ENCODE measurements at regions not wholly inside any gene's neighbourhood (a gene's known extent, or its start where the extent isn't known, plus 50 kb on each side); places are given as distances from the start of the nearest gene placed in this dataset.

GRCh38 chr3:146854523-146854922, 249.4 kb upstream of the PLSCR5 start:
- DNase-seq: no peak
- no peak overlapping the region for H3K27ac ChIP-seq (ENCODE audit: low read length, poor library complexity, severe bottlenecking)

GRCh38 chr3:146851665-146852064, 246.5 kb upstream of the PLSCR5 start:
- H3K27me3 ChIP-seq (ENCODE audit: control insufficient read depth in 1 of 2, insufficient read depth in 1 of 2, low read length in 2 of 2): no peaks in the 10 kb centered on the region
- H3K36me3 ChIP-seq (ENCODE audit: control insufficient read depth in 1 of 2, insufficient read depth in 2 of 2, low read depth in 1 of 2, low read length in 2 of 2): no peaks in the 10 kb centered on the region
- no peak overlapping the region for H2BK12ac ChIP-seq (ENCODE audit: low read length in 2 of 2)
- H4K91ac ChIP-seq (ENCODE audit: low read length): no peak overlapping the region
- no peak overlapping the region for H3K27ac ChIP-seq (ENCODE audit: low read length, poor library complexity, severe bottlenecking)
- no peaks in the 10 kb centered on the region for H3K9me3 ChIP-seq (ENCODE audit: control insufficient read depth, low read length)
- no peak overlapping the region for H3K14ac ChIP-seq (ENCODE audit: low read length in 2 of 2)
- H3K4me1 ChIP-seq (ENCODE audit: control insufficient read depth, insufficient read depth, low read depth, low read length): no peaks in the 10 kb centered on the region
- H3K4me3 ChIP-seq (ENCODE audit: insufficient read depth in 1 of 2, low read depth in 1 of 2, low read length in 2 of 2): no peak overlapping the region
- no peak for DNase-seq
- H4K8ac ChIP-seq (ENCODE audit: low read length): no peak overlapping the region
- H2AK5ac ChIP-seq (ENCODE audit: low read length, severe bottlenecking): no peak overlapping the region
- no peak overlapping the region for H2AFZ ChIP-seq (ENCODE audit: low read depth, low read length)
- no CpG with 5 or more reads among the region's 2 CpGs for WGBS
- H3K18ac ChIP-seq (ENCODE audit: low read depth in 1 of 2, low read length in 2 of 2): no peak overlapping the region
- H3K4me2 ChIP-seq (ENCODE audit: low read length, poor library complexity, severe bottlenecking): no peak overlapping the region
- no peak overlapping the region for H3K23ac ChIP-seq (ENCODE audit: low read length in 2 of 2)
- H2BK5ac ChIP-seq (ENCODE audit: low read depth, low read length, poor library complexity, severe bottlenecking): no peak overlapping the region
- no peak overlapping the region for H2BK15ac ChIP-seq (ENCODE audit: low read depth, poor library complexity, severe bottlenecking)
- no peak overlapping the region for H3K4ac ChIP-seq (ENCODE audit: low read depth in 1 of 2, low read length in 2 of 2)
- no peaks in the 10 kb centered on the region for H3K79me1 ChIP-seq (replicated peaks; ENCODE audit: low read length, poor library complexity, severe bottlenecking)
- no peak overlapping the region for H3K9ac ChIP-seq (ENCODE audit: low read length)
- H2BK120ac ChIP-seq (ENCODE audit: low read depth, low read length): no peak overlapping the region

More at GRCh38 chr3:146854523-146854922, 249.4 kb upstream of the PLSCR5 start:
- H3K9me3 ChIP-seq (ENCODE audit: control insufficient read depth, low read length): no peaks in the 10 kb centered on the region
- no peak overlapping the region for H3K4me2 ChIP-seq (ENCODE audit: low read length, poor library complexity, severe bottlenecking)
- no peaks in the 10 kb centered on the region for H3K4me1 ChIP-seq (ENCODE audit: control insufficient read depth, insufficient read depth, low read depth, low read length)
- no peak overlapping the region for H4K8ac ChIP-seq (ENCODE audit: low read length)
- no peak overlapping the region for H2BK120ac ChIP-seq (ENCODE audit: low read depth, low read length)
- H2BK15ac ChIP-seq (ENCODE audit: low read depth, poor library complexity, severe bottlenecking): no peak overlapping the region
- no peaks in the 10 kb centered on the region for H3K79me1 ChIP-seq (replicated peaks; ENCODE audit: low read length, poor library complexity, severe bottlenecking)
- no peak overlapping the region for H3K14ac ChIP-seq (ENCODE audit: low read length in 2 of 2)
- H3K9ac ChIP-seq (ENCODE audit: low read length): no peak overlapping the region
- H3K36me3 ChIP-seq (ENCODE audit: control insufficient read depth in 1 of 2, insufficient read depth in 2 of 2, low read depth in 1 of 2, low read length in 2 of 2): no peaks in the 10 kb centered on the region
- no peaks in the 10 kb centered on the region for H3K27me3 ChIP-seq (ENCODE audit: control insufficient read depth in 1 of 2, insufficient read depth in 1 of 2, low read length in 2 of 2)
- no peak overlapping the region for H3K4me3 ChIP-seq (ENCODE audit: insufficient read depth in 1 of 2, low read depth in 1 of 2, low read length in 2 of 2)
- no peak overlapping the region for H2BK12ac ChIP-seq (ENCODE audit: low read length in 2 of 2)
- no peak overlapping the region for H3K18ac ChIP-seq (ENCODE audit: low read depth in 1 of 2, low read length in 2 of 2)
- H4K91ac ChIP-seq (ENCODE audit: low read length): no peak overlapping the region
- no peak overlapping the region for H3K23ac ChIP-seq (ENCODE audit: low read length in 2 of 2)
- H2AFZ ChIP-seq (ENCODE audit: low read depth, low read length): no peak overlapping the region
- H2BK5ac ChIP-seq (ENCODE audit: low read depth, low read length, poor library complexity, severe bottlenecking): no peak overlapping the region
- no peak overlapping the region for H2AK5ac ChIP-seq (ENCODE audit: low read length, severe bottlenecking)
- H3K4ac ChIP-seq (ENCODE audit: low read depth in 1 of 2, low read length in 2 of 2): no peak overlapping the region
- WGBS: 99% methylated on average over 4 of the region's 4 CpGs

- no peak overlapping the region for H3K23ac ChIP-seq (ENCODE audit: low read length in 2 of 2)
- no peak overlapping the region for H3K4ac ChIP-seq (ENCODE audit: low read depth in 1 of 2, low read length in 2 of 2)
- H4K91ac ChIP-seq (ENCODE audit: low read length): no peak overlapping the region
- H3K4me1 ChIP-seq (ENCODE audit: control insufficient read depth, insufficient read depth, low read depth, low read length): peaks cover 2% of the 10 kb centered on the region
- H2BK120ac ChIP-seq (ENCODE audit: low read depth, low read length): no peak overlapping the region
- no peak overlapping the region for H4K8ac ChIP-seq (ENCODE audit: low read length)
- H2BK5ac ChIP-seq (ENCODE audit: low read depth, low read length, poor library complexity, severe bottlenecking): no peak overlapping the region
- no peaks in the 10 kb centered on the region for H3K27me3 ChIP-seq (ENCODE audit: control insufficient read depth in 1 of 2, insufficient read depth in 1 of 2, low read length in 2 of 2)
- H3K36me3 ChIP-seq (ENCODE audit: control insufficient read depth in 1 of 2, insufficient read depth in 2 of 2, low read depth in 1 of 2, low read length in 2 of 2): no peaks in the 10 kb centered on the region
- WGBS: 97% methylated on average over 2 of the region's 3 CpGs
- no peak overlapping the region for H3K4me2 ChIP-seq (ENCODE audit: low read length, poor library complexity, severe bottlenecking)
- no peak overlapping the region for H2BK12ac ChIP-seq (ENCODE audit: low read length in 2 of 2)
- no peak overlapping the region for H2BK15ac ChIP-seq (ENCODE audit: low read depth, poor library complexity, severe bottlenecking)
- H3K79me1 ChIP-seq (replicated peaks; ENCODE audit: low read length, poor library complexity, severe bottlenecking): no peaks in the 10 kb centered on the region
- H3K9ac ChIP-seq (ENCODE audit: low read length): no peak overlapping the region
- no peak overlapping the region for H3K4me3 ChIP-seq (ENCODE audit: insufficient read depth in 1 of 2, low read depth in 1 of 2, low read length in 2 of 2)
- no peak for DNase-seq
- H2AFZ ChIP-seq (ENCODE audit: low read depth, low read length): no peak overlapping the region
- no peak overlapping the region for H3K27ac ChIP-seq (ENCODE audit: low read length, poor library complexity, severe bottlenecking)
- H3K9me3 ChIP-seq (ENCODE audit: control insufficient read depth, low read length): no peaks in the 10 kb centered on the region
- no peak overlapping the region for H2AK5ac ChIP-seq (ENCODE audit: low read length, severe bottlenecking)
- H3K14ac ChIP-seq (ENCODE audit: low read length in 2 of 2): no peak overlapping the region
- H3K18ac ChIP-seq (ENCODE audit: low read depth in 1 of 2, low read length in 2 of 2): no peak overlapping the region
These were observed 240.2 kb upstream of the PLSCR5 start for GRCh38 chr3:146845361-146845760.

- Histone ChIP-seq H2BK5ac (ENCODE audit: low read depth, low read length, poor library complexity, severe bottlenecking) (no peak overlapping the region), H3K36me3 (ENCODE audit: control insufficient read depth in 1 of 2, insufficient read depth in 2 of 2, low read depth in 1 of 2, low read length in 2 of 2) (no peaks in the 10 kb centered on the region), H2AFZ (ENCODE audit: low read depth, low read length) (no peak overlapping the region), H3K4me2 (ENCODE audit: low read length, poor library complexity, severe bottlenecking) (no peak overlapping the region), H3K9ac (ENCODE audit: low read length) (no peak overlapping the region), H2BK15ac (ENCODE audit: low read depth, poor library complexity, severe bottlenecking) (no peak overlapping the region), H4K8ac (ENCODE audit: low read length) (no peak overlapping the region), H3K27ac (ENCODE audit: low read length, poor library complexity, severe bottlenecking) (no peak overlapping the region), H3K27me3 (ENCODE audit: control insufficient read depth in 1 of 2, insufficient read depth in 1 of 2, low read length in 2 of 2) (no peaks in the 10 kb centered on the region), H4K91ac (ENCODE audit: low read length) (no peak overlapping the region), H3K4ac (ENCODE audit: low read depth in 1 of 2, low read length in 2 of 2) (no peak overlapping the region), H3K79me1 (replicated peaks; ENCODE audit: low read length, poor library complexity, severe bottlenecking) (no peaks in the 10 kb centered on the region), H3K4me1 (ENCODE audit: control insufficient read depth, insufficient read depth, low read depth, low read length) (peaks cover 2% of the 10 kb centered on the region), H3K23ac (ENCODE audit: low read length in 2 of 2) (no peak overlapping the region), H2BK120ac (ENCODE audit: low read depth, low read length) (no peak overlapping the region), H2AK5ac (ENCODE audit: low read length, severe bottlenecking) (no peak overlapping the region), H3K9me3 (ENCODE audit: control insufficient read depth, low read length) (no peaks in the 10 kb centered on the region), H3K14ac (ENCODE audit: low read length in 2 of 2) (no peak overlapping the region), H3K18ac (ENCODE audit: low read depth in 1 of 2, low read length in 2 of 2) (no peak overlapping the region), H3K4me3 (ENCODE audit: insufficient read depth in 1 of 2, low read depth in 1 of 2, low read length in 2 of 2) (no peak overlapping the region), H2BK12ac (ENCODE audit: low read length in 2 of 2) (no peak overlapping the region)
- WGBS: 100% methylated on average over 1 of the region's 1 CpG
- DNase-seq: no peak
These were observed 238.3 kb upstream of the PLSCR5 start for GRCh38 chr3:146843476-146843875.
